Posterior vena cava (tissue), 2 donors: ENCODE measurements at regions not wholly inside any gene's neighbourhood (a gene's known extent, or its start where the extent isn't known, plus 50 kb on each side); places are given as distances from the start of the nearest gene placed in this dataset.

ENCODE experiments used
- DNase-seq: peaks from one replicate; pipeline ENCODE4 v3.0.0-alpha.2; 2020; ENCODE audit warnings: low spot score
- intact Hi-C, 2 donors: fragments of 100-400 bp; cut with DNase I; formaldehyde crosslinking; loops; one replicate each; pipeline versions ENCODE4 v1.14.1 to v1.14.2; 2022 to 2023
- donor health status: DM: yes; HTN: yes; CAD: no.
- donor health status: DM: yes; HTN: yes; CAD: no.

DNA sequence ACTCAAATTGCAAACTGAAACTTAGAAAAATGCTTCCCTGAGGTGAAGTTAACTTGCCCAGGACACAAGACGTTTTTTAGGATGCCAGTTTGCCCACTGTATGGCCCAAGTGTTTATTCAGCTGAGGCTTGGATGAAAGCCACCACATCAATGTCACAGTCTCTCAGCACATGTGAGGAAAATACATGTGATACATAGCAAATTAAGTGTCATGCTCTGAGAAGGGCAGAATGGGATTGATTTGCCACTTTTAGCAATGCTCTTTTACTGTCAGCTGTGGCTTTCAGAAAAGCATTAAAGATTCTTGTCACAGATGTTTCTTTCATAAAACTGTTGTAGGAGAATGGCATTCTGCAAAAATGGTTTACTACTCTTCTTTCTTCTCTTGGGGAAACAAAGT, 165.5 kb downstream of the ZIC1 start:
- DNase-seq = no peak
- intact Hi-C loops = loop anchor here in 1 of 2 donors (5.0 kb wide), 1 partner anchor 1122 kb away; no protein-coding TSS in a partner anchor

DNA sequence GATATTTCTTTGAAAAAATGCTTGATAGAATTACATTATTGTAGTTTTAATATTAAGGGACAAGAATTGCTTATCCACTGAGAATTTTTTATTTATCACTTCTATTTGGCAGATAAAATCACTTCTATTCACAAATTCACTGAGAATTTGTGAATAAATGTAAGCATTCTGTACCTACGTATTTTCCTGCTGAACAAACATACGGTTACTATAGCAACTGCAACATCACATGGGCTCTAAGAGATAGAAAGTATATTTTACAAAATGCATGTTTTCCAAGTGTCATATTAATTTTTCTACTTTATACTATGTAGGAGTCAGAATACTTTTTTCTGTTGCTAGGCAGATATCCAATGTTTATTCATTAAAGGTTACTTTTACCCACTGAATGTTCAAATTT, 166.2 kb downstream of the ZIC1 start:
- intact Hi-C loops = no loop called here

DNA sequence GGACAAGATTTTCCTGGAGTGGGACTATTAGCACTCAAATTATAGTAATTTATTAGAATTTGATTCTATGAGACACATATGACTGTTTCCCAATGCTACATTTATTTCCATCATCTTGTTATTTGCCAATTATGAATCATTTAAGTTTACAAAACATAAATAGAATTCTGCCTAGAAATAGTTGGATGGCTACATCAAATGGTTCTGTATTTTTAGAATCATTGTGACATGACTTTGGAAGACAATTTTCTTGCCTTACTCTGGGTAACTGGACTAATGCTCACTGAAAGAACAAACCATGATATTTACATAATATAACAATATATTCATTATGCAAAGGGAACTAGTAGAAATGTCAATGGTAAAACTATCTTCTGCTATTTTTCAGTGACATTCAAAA, 173.5 kb downstream of the ZIC1 start:
- intact Hi-C loops = no loop called here
- no peak for DNase-seq

More for the DNA sequence above, 166.2 kb downstream of the ZIC1 start:
- DNase-seq = no peak

DNA sequence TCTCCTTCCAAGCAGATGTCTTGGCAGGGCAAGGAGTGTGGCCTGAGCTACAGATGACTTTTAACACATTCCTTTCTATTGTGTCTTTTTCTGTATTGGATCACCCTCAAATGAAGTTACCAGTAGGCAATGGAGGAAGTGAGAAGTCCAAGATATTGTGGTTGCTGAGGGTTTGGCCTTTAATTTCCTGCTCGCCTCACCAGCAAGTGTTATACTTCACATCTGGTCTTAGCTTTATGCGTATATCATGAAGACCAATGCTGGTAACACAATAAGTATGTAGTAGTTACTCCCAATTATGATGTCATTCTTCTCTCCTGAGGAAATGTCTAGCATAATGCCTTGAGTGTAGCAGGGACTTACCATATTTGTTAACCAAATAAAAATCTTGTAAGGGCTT, 179.9 kb downstream of the ZIC1 start:
- intact Hi-C loops = no loop called here
- no peak for DNase-seq

DNA sequence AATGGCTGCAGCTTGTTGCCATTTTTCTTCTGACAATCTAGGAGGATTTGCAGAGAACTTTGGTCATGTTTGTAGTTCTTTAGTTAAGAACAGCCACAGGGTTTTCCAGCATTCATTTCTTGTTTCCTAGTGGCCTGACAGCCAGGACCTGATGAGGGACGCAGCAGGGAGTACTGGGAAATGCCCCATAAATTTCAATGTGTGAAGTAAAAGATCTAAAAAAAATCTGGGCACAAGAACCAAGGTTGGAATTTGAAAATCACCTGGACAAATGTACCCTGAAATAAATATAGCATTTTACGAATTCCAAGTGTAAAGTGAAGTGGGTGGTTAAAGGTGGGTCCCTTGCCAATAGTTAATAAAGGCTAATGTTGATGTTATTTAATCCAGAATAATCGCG, 195.0 kb downstream of the ZIC1 start:
- intact Hi-C loops = loop anchor here in 1 of 2 donors (10.0 kb wide), 1 partner anchor 1589 kb away; no protein-coding TSS in a partner anchor
- no peak for DNase-seq

DNA sequence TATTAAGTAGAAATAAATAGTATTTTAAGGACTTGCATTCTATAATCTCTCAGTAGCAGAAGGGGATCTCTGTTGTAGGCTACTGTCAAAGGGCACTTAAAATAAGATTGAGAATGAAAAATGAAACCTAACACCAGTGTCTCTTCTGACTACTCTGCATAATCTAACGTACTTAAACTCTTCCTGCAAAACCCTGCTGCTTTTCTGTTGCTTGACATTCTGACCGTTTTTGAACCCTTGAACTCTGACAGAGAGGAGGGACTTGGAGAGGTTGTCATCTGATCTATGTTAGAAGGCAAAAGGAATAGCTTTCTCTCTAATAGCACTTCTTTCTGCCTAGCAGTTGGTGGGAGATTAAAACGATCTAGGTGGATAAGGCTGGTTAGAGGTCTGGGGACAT, 204.6 kb downstream of the ZIC1 start:
- intact Hi-C loops = no loop called here
- no peak for DNase-seq

DNA sequence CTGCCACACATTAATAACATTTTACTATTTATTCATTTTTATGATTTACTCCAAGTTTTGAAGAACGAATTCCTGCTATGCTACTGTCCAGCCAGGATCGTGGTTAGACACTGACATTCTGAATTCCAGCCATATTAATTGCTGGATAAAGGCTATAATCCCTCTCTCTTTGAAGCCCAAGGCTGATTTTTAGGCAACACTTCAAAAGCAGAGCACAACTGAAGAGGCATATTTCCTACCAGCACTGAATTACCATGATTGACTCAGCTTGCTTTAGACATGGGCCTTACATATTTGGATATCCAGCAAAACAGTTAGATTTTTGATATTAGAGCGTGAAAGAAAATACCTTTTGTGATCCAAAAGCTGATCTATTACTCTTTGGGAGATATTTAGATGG, 205.0 kb downstream of the ZIC1 start:
- DNase-seq = no peak
- intact Hi-C loops = no loop called here

DNA sequence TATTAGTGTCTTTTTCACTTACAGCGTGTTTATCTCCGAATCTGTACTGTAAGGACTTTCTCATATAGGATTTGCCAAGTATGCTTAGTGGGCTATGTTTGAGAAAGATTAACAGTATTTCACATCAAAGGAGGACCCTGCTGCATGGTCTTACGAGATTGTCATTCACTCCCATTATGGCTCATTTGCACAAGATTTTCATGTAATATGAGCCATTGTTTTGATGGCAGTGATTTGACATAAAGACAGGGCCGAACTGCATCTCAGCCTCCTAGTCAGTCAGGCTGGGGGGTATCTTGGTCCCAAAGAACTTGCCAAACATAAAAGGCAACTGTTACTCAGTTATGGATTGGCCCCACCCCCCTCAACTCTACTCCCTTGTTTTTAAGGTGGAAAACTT, 205.9 kb downstream of the ZIC1 start:
- no peak for DNase-seq
- intact Hi-C loops = no loop called here

DNA sequence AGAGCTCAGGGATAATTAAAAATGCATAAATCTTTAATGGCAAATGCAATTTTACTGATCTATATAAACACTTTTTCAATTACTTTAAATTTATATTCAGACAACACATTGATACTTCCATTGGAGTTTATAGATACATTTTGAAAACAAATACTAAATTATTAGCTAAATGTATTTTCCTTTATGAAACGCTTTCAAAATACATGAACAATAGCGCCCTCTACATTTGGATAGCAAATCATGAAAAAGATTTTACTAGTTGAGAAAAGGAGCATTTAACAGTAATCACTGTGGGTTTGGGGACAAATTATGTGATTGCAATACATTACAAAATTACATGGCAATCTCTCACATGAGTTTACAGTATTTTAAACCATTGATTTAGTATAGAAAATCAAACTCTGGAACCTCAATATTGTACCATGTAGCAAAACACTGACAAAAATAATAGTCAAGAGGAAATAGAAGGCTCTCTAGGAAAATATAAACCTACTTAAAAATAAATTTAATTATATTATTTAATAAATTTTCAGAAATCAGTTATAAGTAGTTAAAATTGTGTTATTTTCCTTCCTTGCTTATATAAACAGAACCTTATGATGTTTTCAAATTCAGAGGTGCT, 207.9 kb downstream of the ZIC1 start:
- no peak for DNase-seq
- intact Hi-C loops = no loop called here

DNA sequence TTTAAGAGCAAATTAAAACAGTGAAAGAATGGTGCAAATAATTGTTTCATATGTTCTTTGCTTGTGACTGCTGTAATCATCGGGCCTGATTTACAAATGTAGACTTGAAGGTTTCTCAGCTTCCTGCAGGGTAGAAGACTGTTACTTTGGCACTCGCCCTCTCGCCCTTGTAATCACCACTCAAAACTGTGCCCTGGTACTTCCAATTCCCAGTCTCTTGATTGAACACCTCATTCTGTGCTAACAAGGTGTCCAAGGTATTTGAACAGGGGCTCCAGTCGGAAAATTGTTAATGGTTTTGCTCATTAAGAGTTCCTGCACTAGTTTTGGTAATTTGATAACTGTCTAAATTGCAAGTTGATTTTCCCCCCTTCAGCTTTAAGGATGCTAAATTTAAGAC, 209.5 kb downstream of the ZIC1 start:
- no peak for DNase-seq
- intact Hi-C loops = no loop called here

DNA sequence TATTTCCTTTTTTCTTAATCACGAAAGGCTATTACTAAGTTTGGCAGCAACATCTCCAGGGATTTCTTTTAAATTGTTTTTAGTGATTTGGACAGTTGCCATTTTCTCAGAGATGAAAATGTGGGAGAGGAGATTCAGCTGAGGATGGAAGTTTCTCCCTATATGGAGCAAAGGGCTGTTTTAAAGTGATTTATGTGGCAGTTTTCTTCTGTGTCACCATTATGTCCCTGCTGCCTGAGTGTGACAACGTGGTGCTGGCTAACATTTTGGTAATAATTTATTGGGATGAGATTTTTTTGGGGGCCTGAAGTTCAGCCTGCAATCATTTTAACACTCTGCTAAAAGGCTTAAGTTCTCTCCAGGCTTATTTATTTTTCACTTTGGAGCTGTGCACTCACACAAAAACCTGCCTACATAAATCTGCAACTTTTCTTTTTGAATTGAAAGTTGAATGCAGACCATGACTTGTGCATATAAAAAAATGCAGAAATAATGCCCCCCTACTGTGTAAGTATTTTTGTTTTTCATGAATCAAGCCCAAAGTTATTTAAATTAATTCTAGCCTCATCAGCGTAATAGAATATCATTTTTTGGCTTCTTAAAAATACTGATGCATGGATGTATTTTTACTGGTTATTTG, 210.9 kb downstream of the ZIC1 start:
- intact Hi-C loops = no loop called here
- DNase-seq = no peak

DNA sequence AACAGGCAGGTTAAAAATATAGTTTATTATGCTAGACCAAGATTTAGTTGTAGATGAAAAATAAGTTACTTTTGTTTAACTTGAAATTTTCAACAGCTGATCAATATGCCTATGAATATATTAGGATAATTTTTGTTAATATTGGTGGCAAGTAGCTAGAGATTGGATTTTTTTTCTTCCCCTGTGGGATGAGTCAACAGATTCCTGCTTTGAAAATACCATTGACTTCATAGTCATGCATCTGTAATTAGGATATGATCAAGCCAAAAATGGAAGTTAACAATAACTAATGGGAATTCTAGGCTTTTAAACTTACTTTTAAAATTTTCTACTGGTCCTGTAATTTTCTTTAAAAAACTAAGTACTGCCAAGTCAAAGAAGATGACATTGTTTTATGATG, 211.7 kb downstream of the ZIC1 start:
- intact Hi-C loops = no loop called here
- no peak for DNase-seq

DNA sequence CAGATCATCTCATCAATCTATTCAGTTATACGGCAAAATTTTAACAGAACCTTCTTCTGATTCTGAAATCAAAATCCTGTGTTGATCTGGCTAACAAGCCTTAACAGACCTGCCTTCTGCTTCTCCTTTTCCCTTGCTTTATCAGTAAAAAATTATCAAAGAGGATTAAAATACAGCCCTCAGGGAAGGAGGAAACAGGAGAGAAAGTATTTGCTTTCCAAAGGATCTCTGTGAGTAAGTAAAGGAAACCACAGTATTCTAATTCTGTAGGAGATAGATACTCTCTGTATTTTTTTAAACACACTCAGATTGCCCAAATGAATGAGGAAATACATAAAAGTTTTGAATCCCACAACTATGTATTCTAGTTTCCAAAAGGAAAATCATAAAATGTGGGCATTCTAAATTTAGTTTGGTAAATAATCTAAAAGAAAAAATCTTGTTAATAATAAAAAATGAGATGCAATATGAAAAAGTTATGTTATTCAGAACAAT, 221.8 kb downstream of the ZIC1 start:
- no peak for DNase-seq
- intact Hi-C loops = no loop called here

DNA sequence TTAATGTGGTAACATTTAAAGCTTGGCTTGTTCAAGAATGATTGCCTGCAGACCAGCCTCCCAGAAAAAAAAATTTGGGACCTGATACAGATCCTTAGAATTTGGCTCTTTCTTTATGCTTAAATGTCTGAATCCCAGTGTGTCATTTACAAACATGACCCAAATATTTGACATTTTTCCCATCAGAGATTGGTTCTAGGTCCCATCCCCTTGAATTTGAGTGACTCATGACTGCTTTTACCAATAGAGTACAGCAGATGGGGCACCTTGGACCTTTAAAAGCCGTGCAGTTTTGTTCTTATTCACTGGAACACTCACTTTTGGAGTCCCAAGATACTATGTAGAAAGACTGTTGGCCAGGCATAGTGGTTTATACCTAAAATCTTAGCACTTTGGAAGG, 231.6 kb downstream of the ZIC1 start:
- no peak for DNase-seq
- intact Hi-C loops = no loop called here

DNA sequence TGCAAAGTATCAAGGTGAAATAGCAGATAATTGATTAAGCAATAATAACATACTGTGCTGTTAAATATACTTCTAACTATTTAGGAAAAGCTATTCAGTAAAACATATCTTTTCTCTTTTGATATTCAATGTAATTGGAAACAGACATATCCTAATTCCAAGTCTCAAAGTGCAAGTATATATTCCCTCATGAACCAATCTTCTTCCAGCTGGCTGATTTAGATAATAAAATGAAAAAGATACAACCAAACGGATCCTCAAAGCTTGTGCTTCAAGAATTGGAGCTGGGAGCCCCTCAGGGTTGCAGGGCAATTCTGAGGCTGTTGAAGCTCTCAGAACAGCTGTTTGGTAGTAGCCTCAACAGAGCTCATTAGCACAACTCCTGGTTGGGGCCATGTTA, 236.6 kb downstream of the ZIC1 start:
- DNase-seq = no peak
- intact Hi-C loops = no loop called here

DNA sequence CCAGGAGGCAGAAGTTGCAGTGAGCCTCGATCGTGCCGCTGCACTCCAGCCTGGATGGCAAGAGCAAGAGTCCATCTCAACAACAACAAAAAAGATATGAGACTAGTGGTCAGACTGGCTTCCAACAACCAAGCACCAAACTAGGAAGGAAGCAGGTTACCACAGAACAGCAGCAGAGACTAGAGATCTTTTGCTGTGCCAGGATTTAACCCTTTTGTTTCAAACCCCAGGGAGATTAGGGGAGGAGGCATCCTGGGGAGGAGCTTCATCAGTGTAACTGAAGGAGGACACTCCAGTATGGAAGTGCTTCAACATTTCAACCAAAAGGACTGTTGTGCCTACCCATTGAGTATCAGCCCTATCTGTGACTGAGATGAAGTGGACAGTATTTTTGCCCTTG, 240.3 kb downstream of the ZIC1 start:
- intact Hi-C loops = no loop called here
- no peak for DNase-seq

DNA sequence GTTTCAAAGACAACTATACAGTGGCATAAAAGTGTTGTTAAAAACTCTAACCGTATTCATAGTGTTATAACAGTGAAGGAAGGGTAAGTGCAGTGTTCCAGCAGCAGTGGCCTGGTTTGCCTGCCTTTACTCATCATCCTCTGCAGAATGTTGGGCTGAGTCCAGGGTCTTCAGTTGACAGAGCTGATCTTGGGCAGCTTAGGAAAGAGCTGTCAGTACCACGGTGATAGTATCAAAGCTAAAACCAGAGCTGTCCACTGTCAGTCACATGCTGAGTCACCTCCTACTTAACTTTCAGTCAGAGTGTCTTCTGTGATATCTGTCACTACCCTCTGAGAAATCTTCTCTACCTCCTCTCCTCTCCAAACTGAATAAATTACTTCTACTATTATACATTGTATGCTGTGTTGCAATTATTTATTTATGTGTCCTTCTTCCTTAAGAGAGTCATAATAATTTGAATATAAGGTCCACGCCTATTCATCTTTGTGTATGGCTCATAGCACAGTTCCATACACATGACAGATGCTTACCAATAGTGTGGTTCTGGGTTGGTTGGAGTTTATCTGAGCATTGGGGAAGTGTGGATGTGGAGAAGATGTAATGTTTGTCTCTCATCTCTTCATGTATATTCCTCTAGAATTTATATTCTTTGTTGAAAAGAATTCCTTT, 242.1 kb downstream of the ZIC1 start:
- no peak for DNase-seq
- intact Hi-C loops = no loop called here

DNA sequence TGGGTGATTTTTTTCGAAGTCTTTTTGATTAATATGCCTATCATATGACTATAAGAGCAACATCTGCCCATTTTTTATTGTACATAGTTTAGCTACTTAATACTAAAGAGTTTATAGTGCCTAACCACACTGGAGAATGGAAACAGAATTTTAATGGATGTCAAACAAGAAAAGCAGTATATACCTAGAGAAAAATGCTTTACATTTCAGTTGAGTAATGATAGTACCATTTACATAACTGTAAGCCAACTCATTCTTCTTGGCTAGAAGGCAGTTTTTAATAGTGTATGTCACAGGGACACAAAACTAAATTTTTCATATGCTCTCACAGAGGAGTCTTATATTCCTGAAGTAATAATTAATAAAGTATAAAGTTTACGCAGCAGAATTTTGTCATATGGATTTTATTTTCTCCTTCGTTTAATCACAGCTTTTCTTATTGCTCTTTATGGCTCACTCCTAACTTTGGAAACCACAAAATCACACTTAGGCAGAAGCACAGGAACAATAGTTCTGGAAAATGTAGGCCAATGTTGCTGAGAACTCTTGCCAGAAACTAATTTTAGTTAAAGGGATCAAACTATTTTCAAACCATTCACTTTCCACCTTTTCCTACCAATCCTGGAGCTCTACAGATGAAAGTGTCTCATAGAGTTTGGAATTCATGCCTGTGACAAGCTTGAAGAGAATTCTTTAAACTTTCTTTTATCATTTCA, 243.6 kb downstream of the ZIC1 start:
- DNase-seq = no peak
- intact Hi-C loops = no loop called here

DNA sequence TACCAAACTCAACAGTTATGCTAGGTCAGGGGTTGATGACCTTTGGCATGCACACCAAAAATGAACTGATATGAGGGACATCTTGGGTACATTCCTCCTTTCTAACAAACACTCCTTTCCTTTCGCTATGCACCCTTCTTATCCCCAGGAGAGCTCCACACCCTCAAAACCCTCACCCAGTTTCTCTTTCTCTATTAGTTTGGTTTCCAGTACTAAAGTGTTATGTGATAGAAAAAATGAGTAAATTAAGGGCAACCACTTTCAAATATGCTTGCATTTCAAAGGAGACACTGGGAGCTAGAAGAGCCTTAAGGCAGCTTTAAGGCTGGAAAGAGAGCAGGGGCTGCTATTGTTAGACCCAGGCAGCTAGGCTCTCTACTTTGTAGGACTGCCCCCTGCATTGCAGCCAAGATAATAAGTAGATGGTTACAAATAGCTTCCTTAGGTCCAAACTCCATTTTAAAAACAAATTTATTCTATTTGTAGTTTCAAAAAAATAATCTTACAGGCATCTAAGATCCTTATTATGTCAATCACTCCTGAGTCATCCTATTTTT, 244.3 kb downstream of the ZIC1 start:
- DNase-seq = no peak
- intact Hi-C loops = no loop called here

DNA sequence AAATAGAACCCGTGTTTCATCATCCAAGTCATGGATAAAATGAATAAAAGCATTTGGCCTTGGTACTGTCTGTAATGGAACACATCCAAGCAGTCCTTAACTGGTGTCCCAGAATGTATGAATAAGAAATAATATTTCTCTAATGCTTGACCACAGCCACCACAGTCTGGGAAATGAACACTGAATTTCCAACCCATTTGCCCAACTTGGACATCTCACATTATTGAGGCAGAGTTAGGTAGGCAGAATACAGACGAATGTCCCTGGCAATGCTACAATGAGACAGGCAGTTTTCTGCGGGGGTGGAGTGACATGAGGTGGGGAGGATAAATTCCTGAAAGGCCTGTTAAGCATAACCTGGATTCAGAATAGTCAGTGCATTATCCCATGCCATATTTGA, 245.7 kb downstream of the ZIC1 start:
- intact Hi-C loops = no loop called here
- no peak for DNase-seq
